ENCODE measurements at regions not wholly inside any gene's neighbourhood (a gene's known extent, or its start where the extent isn't known, plus 50 kb on each side); places are given as distances from the start of the nearest gene placed in this dataset.

- H3K9me3 ChIP-seq (ENCODE audit: control insufficient read depth, insufficient read depth, low read length): no peaks in the 10 kb centered on the region
- TF ChIP-seq CTCF (IDR thresholded peaks at IDR 0.05; ENCODE audit: low read depth, low read length, poor library complexity, severe bottlenecking): no peak
- TF ChIP-seq EZH2phosphoT487 (IDR thresholded peaks at IDR 0.05; ENCODE audit: borderline replicate concordance, low read length): no peak
- H3K36me3 ChIP-seq (ENCODE audit: control insufficient read depth, low read length): no peaks in the 10 kb centered on the region
- H3F3A ChIP-seq (ENCODE audit: control insufficient read depth, insufficient read depth): no peaks in the 10 kb centered on the region
- no peak overlapping the region for H3K27ac ChIP-seq (ENCODE audit: low read depth, low read length)
- H3K79me2 ChIP-seq (ENCODE audit: control insufficient read depth, low read length): no peaks in the 10 kb centered on the region
- H3K27me3 ChIP-seq (ENCODE audit: control insufficient read depth, low read length): no peaks in the 10 kb centered on the region
- no peaks in the 10 kb centered on the region for H3K4me1 ChIP-seq (ENCODE audit: control insufficient read depth, low read length)
- no peaks in the 10 kb centered on the region for H3K9me2 ChIP-seq (replicated peaks; ENCODE audit: control insufficient read depth, low read length)
- H3K4me2 ChIP-seq (ENCODE audit: low read length): no peak overlapping the region
- no peak overlapping the region for H3K4me3 ChIP-seq (ENCODE audit: low read length)
- H4K20me1 ChIP-seq (ENCODE audit: control insufficient read depth, insufficient read depth, low read depth, low read length): no peaks in the 10 kb centered on the region
Observed at GRCh38 chr20:6295867-6296256, 173.0 kb upstream of the FERMT1 start.

GRCh38 chr20:6295127-6295866 lies 172.5 kb upstream of the FERMT1 start:
- no peak overlapping the region for H3K4me3 ChIP-seq (ENCODE audit: low read length)
- no peak overlapping the region for H3K4me2 ChIP-seq (ENCODE audit: low read length)
- no peaks in the 10 kb centered on the region for H4K20me1 ChIP-seq (ENCODE audit: control insufficient read depth, insufficient read depth, low read depth, low read length)
- no peaks in the 10 kb centered on the region for H3K9me2 ChIP-seq (replicated peaks; ENCODE audit: control insufficient read depth, low read length)
- TF ChIP-seq EZH2phosphoT487 (IDR thresholded peaks at IDR 0.05; ENCODE audit: borderline replicate concordance, low read length) (no peak), CTCF (IDR thresholded peaks at IDR 0.05; ENCODE audit: low read depth, low read length, poor library complexity, severe bottlenecking) (no peak)
- H3F3A ChIP-seq (ENCODE audit: control insufficient read depth, insufficient read depth): no peaks in the 10 kb centered on the region
- H3K27me3 ChIP-seq (ENCODE audit: control insufficient read depth, low read length): no peaks in the 10 kb centered on the region
- no peaks in the 10 kb centered on the region for H3K4me1 ChIP-seq (ENCODE audit: control insufficient read depth, low read length)
- no peaks in the 10 kb centered on the region for H3K79me2 ChIP-seq (ENCODE audit: control insufficient read depth, low read length)
- no peaks in the 10 kb centered on the region for H3K9me3 ChIP-seq (ENCODE audit: control insufficient read depth, insufficient read depth, low read length)
- H3K36me3 ChIP-seq (ENCODE audit: control insufficient read depth, low read length): no peaks in the 10 kb centered on the region
- no peak overlapping the region for H3K27ac ChIP-seq (ENCODE audit: low read depth, low read length)

- no peaks in the 10 kb centered on the region for H3K27me3 ChIP-seq (ENCODE audit: control insufficient read depth, low read length)
- H3K9me3 ChIP-seq (ENCODE audit: control insufficient read depth, insufficient read depth, low read length): no peaks in the 10 kb centered on the region
- H3K4me3 ChIP-seq (ENCODE audit: low read length): no peak overlapping the region
- no peaks in the 10 kb centered on the region for H3F3A ChIP-seq (ENCODE audit: control insufficient read depth, insufficient read depth)
- no peaks in the 10 kb centered on the region for H3K4me1 ChIP-seq (ENCODE audit: control insufficient read depth, low read length)
- no peaks in the 10 kb centered on the region for H3K36me3 ChIP-seq (ENCODE audit: control insufficient read depth, low read length)
- H3K9me2 ChIP-seq (replicated peaks; ENCODE audit: control insufficient read depth, low read length): no peaks in the 10 kb centered on the region
- no peak overlapping the region for H3K27ac ChIP-seq (ENCODE audit: low read depth, low read length)
- no peaks in the 10 kb centered on the region for H4K20me1 ChIP-seq (ENCODE audit: control insufficient read depth, insufficient read depth, low read depth, low read length)
- H3K79me2 ChIP-seq (ENCODE audit: control insufficient read depth, low read length): no peaks in the 10 kb centered on the region
- H3K4me2 ChIP-seq (ENCODE audit: low read length): no peak overlapping the region
- TF ChIP-seq EZH2phosphoT487 (IDR thresholded peaks at IDR 0.05; ENCODE audit: borderline replicate concordance, low read length): no peak
- TF ChIP-seq CTCF (IDR thresholded peaks at IDR 0.05; ENCODE audit: low read depth, low read length, poor library complexity, severe bottlenecking): no peak
Observed at GRCh38 chr20:6287471-6287870, 164.6 kb upstream of the FERMT1 start.
